ENCODE measurements at regions not wholly inside any gene's neighbourhood (a gene's known extent, or its start where the extent isn't known, plus 50 kb on each side); places are given as distances from the start of the nearest gene placed in this dataset.

DNA sequence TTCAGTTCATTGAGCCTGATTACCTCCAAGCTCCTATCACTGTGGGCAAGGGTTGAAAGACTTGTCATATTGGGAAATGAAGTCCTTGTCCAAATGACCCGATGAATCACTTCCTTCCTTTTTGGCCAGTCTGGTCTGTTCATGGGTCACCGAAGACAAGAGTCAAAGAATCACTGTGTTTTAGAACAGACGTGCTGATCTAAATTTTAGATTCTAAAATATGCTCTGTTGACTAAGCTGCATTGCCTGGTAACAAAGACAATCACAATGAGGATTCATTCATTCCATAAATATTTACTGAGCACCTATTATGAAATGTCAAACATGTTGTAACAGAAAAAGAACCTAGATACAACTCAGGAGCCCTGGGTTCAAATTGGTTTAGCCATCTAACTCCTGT, 99.4 kb upstream of the RND3 start:
- H3F3A ChIP-seq (ENCODE audit: insufficient read depth, low read depth) = peaks cover 14% of the 10 kb centered on the region
- CTCF ChIA-PET = no interaction called here
- intact Hi-C loops (cut with micrococcal nuclease; ENCODE audit: unreplicated experiment) = loop anchor here (2.0 kb wide), 1 partner anchor 60 kb away; no protein-coding TSS in a partner anchor

GRCh38 chr2:150585221-150585971, 97.9 kb upstream of the RND3 start:
- no TSS peak for BruUV-seq (replicated peaks)
- no peak overlapping the region for H3K4me2 ChIP-seq
- no peak overlapping the region for H2AFZ ChIP-seq
- no peaks in the 10 kb centered on the region for H3K9me2 ChIP-seq (ENCODE audit: insufficient read depth)
- DNase-seq = no peak
- H3K36me3 ChIP-seq (ENCODE audit: low read depth) = no peaks in the 10 kb centered on the region
- H3K4me1 ChIP-seq (replicated peaks; ENCODE audit: insufficient read depth) = peaks cover 19% of the 10 kb centered on the region
- TF ChIP-seq EZH2 (IDR thresholded peaks at IDR 0.05; ENCODE audit: low read depth) (no peak), CTCF (conservative IDR thresholded peaks at IDR 0.05) (no peak)
- no peaks in the 10 kb centered on the region for H3K79me2 ChIP-seq (ENCODE audit: low read depth)
- H3K9me3 ChIP-seq (ENCODE audit: insufficient read depth, low read depth) = peaks cover 8% of the 10 kb centered on the region; the same call in 1 of the 2 replicates
- H3K27me3 ChIP-seq (ENCODE audit: insufficient read depth, low read depth) = no peaks in the 10 kb centered on the region
- intact Hi-C loops (cut with micrococcal nuclease; ENCODE audit: unreplicated experiment) = no loop called here
- peaks cover 14% of the 10 kb centered on the region for H3F3A ChIP-seq (ENCODE audit: insufficient read depth, low read depth)
- no peaks in the 10 kb centered on the region for H4K20me1 ChIP-seq (ENCODE audit: insufficient read depth)
- H3K4me3 ChIP-seq = no peak overlapping the region
- no peak overlapping the region for H3K27ac ChIP-seq
- ChIA-PET POLR2A (ENCODE audit: unreplicated experiment) (no interaction called here), CTCF (no interaction called here)

More for the DNA sequence above, 99.4 kb upstream of the RND3 start:
- H3K27me3 ChIP-seq (ENCODE audit: insufficient read depth, low read depth) = no peaks in the 10 kb centered on the region
- peak overlapping the region; percentile 46; the same call in 1 of the 2 replicates for H3K27ac ChIP-seq
- BruUV-seq (replicated peaks) = no TSS peak
- H3K9me2 ChIP-seq (ENCODE audit: insufficient read depth) = no peaks in the 10 kb centered on the region
- H3K9me3 ChIP-seq (ENCODE audit: insufficient read depth, low read depth) = peaks cover 8% of the 10 kb centered on the region; the same call in 1 of the 2 replicates
- H3K4me2 ChIP-seq = no peak overlapping the region
- TF ChIP-seq CTCF (conservative IDR thresholded peaks at IDR 0.05) (no peak), EZH2 (IDR thresholded peaks at IDR 0.05; ENCODE audit: low read depth) (no peak)
- DNase-seq = peak; percentile 12 to 89
- no peaks in the 10 kb centered on the region for H4K20me1 ChIP-seq (ENCODE audit: insufficient read depth)
- POLR2A ChIA-PET (ENCODE audit: unreplicated experiment) = no interaction called here
- no peaks in the 10 kb centered on the region for H3K36me3 ChIP-seq (ENCODE audit: low read depth)
- H3K79me2 ChIP-seq (ENCODE audit: low read depth) = no peaks in the 10 kb centered on the region
- H3K4me3 ChIP-seq = no peak overlapping the region
- peaks cover 19% of the 10 kb centered on the region for H3K4me1 ChIP-seq (replicated peaks; ENCODE audit: insufficient read depth)
- H2AFZ ChIP-seq = no peak overlapping the region; the same call in 1 of the 2 replicates

- intact Hi-C loops (cut with micrococcal nuclease; ENCODE audit: unreplicated experiment) = no loop called here
- H3K4me1 ChIP-seq (replicated peaks; ENCODE audit: insufficient read depth) = peaks cover 19% of the 10 kb centered on the region
- H3K4me2 ChIP-seq = no peak overlapping the region
- no peak overlapping the region for H2AFZ ChIP-seq
- H3F3A ChIP-seq (ENCODE audit: insufficient read depth, low read depth) = peaks cover 14% of the 10 kb centered on the region
- no TSS peak for BruUV-seq (replicated peaks)
- no peak overlapping the region for H3K4me3 ChIP-seq
- H4K20me1 ChIP-seq (ENCODE audit: insufficient read depth) = no peaks in the 10 kb centered on the region
- no peaks in the 10 kb centered on the region for H3K9me2 ChIP-seq (ENCODE audit: insufficient read depth)
- H3K79me2 ChIP-seq (ENCODE audit: low read depth) = no peaks in the 10 kb centered on the region
- TF ChIP-seq EZH2 (IDR thresholded peaks at IDR 0.05; ENCODE audit: low read depth) (no peak), CTCF (conservative IDR thresholded peaks at IDR 0.05) (no peak)
- peaks cover 8% of the 10 kb centered on the region; the same call in 1 of the 2 replicates for H3K9me3 ChIP-seq (ENCODE audit: insufficient read depth, low read depth)
- no peaks in the 10 kb centered on the region for H3K36me3 ChIP-seq (ENCODE audit: low read depth)
- no peak for DNase-seq
- H3K27ac ChIP-seq = no peak overlapping the region
- ChIA-PET CTCF (no interaction called here), POLR2A (ENCODE audit: unreplicated experiment) (no interaction called here)
- no peaks in the 10 kb centered on the region for H3K27me3 ChIP-seq (ENCODE audit: insufficient read depth, low read depth)
Observed at GRCh38 chr2:150584081-150584480, 96.6 kb upstream of the RND3 start.

All from PC-9 (cell line).